HG03045 (cell line): ENCODE measurements at regions not wholly inside any gene's neighbourhood (a gene's known extent, or its start where the extent isn't known, plus 50 kb on each side); places are given as distances from the start of the nearest gene placed in this dataset.
"Not testable (repeated sequence)": the region's sequence is repeated elsewhere in the genome, so short reads cannot be mapped to it uniquely, and the experiment has no call there.

Experiments
- ATAC-seq: cut with Tn5 transposase; IDR thresholded peaks from one replicate; pipeline ENCODE4 v1.9.1; 2021; ENCODE audit warnings: mild to moderate bottlenecking, moderate library complexity; ENCODE audit not compliant: unreplicated experiment

DNA sequence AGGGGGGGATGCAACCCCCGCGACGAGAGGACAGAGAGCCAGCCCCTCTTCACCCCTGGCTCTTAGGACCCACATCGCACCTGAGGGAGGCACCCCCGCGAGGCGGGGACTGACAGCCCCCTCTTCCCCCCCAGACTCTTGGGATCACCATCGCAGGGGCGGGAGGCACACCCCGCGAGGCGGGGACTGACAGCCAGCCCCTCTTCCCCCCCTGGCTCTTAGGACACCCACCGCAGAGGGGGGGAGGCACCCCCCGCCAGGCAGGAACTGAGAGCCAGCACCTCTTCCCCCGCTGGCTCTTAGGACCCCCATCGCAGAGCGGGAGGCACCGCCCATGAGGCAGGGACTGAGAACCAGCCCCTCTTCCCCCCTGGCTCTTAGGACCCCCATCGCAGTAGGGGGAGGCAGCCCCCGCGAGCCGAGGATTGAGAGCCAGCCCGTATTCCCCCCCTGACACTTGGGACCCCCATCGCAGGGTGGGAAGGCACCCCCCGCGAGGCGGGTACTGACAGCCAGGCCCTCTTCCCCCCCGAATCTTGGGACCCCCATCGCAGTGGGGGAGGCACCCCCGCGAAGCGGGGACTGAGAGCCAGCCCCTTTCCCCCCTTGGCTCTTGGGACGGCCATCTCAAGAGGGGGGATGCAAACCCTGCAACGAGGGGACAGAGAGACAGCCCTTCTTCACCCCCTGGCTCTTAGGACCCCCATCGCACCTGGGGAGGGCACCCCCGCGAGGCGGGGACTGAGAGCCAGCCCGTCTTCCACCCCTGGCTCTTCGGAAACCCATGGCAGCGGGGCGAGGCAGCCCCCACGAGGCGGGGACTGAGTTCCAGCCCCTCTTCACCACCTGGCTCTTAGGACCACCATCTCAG lies 2425.1 kb upstream of the PCDH20 start:
- ATAC-seq = no peak

DNA sequence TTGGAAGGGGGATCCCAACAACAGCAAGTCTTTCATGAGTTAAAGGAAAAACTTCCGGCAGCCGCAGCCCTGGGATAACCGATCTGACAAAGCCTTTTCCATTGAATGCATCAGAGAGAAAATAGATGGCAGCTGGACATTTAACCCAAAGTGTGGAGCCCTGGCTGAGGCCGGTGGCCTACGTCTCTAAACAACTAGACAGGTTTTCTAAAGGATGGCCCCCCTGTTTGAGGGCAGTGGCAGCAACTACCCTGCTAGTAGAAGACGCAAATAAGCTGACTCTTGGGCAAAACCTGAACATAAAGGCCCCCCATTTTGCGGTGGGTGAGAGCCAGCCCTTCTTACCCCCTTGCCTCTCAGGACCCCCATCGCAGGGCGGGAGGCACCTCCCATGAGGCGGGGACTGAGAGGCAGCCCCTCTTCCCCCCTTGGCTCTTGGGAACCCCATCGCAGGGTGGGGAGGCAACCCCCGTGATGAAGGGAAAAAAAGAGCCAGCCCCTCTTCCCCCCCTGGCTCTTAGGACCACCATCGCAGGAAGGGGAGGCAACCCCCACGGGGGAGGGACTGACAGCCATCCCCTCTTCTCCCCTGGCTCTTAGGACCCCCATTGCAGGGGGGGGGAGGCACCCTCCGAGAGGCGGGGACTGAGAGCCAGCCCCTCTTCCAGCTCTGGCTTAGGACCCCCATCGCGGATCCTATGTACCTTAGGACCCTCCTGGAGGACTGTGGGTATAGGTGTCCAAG lies 2422.9 kb upstream of the PCDH20 start:
- no peak for ATAC-seq

DNA sequence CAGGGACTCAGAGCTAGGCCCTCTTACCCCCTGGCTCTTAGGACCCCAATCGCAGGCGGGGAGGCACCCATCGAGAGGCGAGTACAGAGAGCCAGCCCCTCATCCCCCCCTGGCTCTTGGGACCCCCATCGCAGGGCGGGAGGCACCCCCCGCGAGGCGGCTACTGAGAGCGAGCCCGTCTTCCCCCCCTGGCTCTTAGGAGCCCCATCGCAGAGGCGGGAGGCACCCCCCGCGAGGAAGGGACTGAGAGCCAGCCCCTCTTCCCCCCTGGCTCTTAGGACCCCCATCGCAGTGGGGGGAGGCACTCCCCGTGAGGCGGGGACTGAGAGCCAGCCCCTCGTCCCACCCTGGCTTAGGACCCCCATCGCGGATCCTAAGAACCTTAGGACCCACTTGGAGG lies 2422.1 kb upstream of the PCDH20 start:
- ATAC-seq = not testable (repeated sequence)

DNA sequence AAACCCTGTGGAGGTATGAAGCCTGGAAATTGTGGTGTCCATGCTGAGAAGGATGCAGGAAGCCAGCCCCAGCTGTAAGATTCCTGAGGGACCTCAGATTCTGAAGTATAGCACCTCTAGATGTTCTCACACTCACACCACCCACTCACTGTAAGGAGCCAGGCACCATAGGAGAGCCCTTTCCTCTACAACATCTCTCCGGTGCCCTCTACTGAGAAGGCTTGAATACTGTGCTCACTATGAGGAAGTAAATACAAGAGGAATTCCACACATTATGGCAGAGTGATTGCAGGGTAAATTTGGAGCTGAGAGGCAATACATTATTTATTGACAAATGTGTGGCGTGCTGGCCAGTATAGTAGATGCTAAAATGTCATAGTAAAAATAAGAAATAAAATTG lies 2414.0 kb upstream of the PCDH20 start:
- not testable (repeated sequence) for ATAC-seq

DNA sequence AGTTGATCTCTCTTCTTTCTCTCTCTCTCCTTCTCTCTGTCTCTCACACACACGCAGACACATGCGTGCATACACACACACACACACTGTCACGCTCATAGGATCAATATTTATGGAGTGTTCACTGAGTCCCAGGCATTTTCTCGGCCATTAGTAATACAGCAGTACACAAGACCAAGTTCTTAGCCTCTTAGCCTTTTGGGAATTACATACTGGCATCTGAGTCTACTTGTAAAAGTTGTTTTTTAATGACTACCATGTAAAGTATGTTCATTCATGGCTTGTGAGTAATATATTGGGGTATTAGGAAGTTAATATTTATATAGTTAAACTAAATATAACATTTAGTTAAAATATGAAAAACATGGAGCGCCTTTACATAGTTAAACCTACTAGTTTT lies 2406.1 kb upstream of the PCDH20 start:
- ATAC-seq = not testable (repeated sequence)

DNA sequence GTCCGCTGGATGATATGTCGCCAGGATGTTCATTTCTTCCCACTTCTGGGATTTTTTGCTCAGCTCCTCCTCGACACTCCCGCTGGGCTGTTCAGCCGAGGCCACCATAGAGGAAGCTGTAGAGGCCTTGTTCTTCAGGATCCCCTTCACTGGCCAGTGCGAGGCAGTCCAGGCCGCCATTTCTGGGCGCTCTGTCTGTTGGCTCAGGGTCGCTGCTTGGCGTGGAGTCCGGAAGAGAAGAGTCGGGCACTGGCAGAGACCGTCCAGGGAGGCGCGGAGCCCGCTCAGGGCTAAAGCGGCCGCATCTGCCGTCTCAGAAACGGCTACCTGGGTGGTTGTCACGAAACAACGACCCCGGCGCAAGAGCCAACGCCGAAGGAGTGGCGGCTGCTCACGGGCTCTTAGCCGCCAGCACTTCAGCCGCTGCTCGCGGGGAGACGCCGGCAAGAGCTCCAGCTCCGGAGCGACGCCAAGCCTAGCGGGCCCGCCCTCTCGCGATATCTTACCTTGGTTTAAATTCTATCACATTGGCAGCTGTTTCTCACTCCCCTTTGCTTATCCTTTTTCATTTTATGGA lies 2395.9 kb upstream of the PCDH20 start:
- not testable (repeated sequence) for ATAC-seq

DNA sequence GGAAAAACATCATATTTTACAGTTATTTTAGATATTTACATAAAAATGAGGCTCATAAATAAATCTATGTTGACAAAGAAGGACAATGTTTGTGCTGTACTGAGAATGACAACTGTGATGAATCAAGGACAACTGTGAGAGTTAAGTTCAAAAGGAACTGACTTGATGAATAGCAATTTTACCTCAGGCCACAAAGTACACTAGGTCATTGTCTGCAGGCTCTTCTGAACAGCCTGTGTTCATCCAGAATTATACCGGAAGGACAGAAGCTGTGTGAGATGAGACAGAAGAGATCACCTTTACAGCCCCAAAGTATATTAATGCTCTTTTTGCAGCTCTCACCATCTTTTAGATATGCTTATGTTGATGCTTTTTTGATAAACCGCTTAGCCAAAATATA lies 2375.5 kb upstream of the PCDH20 start:
- ATAC-seq = not testable (repeated sequence)

DNA sequence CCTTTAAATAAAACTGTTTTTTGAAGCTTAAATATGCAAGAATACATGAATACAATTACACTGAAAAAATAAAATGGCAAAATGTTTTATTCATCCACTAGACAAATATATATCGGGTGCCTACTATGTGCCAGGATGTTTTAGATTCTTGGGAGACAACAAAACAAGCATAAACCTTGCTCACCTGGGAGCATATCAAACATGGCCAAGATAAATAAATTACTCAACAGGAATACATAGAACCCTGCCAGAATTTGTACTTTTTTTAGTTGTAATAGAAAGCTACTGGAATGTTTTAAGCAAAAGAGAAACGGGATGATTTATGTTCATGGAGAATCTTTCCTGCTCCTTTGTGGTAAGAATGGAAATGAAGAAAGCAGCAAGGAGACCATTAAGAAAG lies 2358.5 kb upstream of the PCDH20 start:
- no peak for ATAC-seq

DNA sequence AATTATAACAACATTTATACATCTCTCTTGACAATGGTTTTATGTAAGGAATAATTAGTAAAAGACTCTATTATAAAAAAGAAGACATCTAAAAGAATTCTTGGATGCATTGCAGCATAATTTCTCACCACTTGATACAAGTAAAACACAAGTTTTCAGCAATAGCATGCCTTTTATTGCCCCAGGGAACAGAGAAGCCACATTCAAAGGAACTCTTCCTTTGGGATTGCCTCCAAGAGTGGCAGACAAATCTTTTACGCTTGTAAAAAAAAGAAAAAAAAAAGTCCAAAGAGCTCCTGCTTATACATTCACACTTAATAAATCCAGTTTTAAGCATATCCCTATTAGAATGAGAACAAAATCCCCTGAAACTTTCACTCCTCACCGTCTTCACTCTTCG lies 2357.8 kb upstream of the PCDH20 start:
- ATAC-seq = no peak

DNA sequence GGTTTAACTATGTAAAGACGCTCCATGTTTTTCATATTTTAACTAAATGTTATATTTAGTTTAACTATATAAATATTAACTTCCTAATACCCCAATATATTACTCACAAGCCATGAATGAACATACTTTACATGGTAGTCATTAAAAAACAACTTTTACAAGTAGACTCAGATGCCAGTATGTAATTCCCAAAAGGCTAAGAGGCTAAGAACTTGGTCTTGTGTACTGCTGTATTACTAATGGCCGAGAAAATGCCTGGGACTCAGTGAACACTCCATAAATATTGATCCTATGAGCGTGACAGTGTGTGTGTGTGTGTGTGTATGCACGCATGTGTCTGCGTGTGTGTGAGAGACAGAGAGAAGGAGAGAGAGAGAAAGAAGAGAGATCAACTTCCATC lies 2342.0 kb upstream of the PCDH20 start:
- ATAC-seq = not testable (repeated sequence)

DNA sequence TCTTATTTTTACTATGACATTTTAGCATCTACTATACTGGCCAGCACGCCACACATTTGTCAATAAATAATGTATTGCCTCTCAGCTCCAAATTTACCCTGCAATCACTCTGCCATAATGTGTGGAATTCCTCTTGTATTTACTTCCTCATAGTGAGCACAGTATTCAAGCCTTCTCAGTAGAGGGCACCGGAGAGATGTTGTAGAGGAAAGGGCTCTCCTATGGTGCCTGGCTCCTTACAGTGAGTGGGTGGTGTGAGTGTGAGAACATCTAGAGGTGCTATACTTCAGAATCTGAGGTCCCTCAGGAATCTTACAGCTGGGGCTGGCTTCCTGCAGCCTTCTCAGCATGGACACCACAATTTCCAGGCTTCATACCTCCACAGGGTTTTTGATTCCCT lies 2334.2 kb upstream of the PCDH20 start:
- not testable (repeated sequence) for ATAC-seq

DNA sequence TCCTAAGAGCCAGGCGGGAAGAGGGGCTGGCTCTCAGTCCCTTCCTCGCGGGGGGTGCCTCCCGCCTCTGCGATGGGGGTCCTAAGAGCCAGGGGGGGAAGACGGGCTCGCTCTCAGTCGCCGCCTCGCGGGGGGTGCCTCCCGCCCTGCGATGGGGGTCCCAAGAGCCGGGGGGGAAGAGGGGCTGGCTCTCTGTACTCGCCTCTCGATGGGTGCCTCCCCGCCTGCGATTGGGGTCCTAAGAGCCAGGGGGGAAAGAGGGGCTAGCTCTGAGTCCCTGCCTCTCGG lies 2326.1 kb upstream of the PCDH20 start:
- ATAC-seq = not testable (repeated sequence)

DNA sequence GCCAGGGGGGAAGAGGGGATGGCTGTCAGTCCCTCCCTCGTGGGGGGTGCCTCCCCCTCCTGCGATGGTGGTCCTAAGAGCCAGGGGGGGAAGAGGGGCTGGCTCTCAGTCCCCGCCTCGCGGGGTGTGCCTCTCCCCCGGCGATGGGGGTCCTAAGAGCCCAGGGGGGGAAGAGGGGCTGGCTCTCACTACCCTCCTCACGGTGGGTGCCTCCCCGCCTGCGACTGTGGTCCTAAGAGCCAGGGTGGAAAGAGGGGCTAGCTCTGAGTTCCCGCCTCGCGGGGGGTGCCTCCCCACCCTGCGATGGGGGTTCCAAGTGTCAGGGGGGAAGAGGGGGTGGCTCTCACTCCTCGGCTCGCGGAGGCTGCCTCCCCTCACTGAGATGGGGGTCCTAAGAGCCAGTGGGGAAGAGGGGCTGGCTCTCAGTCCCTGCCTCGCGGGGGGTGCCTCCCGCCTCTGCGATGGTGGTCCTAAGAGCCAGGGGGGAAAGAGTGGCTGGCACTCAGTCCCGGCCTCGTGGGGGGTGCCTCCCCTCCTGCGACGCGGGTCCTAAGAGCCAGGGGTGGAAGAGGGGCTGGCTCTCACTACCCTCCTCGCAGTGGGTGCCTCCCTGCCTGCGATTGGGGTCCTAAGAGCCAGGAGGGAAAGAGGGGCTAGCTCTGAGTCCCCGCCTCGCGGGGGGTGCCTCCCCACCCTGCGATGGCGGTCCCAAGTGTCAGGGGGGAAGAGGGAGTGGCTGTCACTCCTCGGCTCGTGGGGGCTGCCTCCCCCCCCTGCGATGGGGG lies 2325.6 kb upstream of the PCDH20 start:
- ATAC-seq = no peak

DNA sequence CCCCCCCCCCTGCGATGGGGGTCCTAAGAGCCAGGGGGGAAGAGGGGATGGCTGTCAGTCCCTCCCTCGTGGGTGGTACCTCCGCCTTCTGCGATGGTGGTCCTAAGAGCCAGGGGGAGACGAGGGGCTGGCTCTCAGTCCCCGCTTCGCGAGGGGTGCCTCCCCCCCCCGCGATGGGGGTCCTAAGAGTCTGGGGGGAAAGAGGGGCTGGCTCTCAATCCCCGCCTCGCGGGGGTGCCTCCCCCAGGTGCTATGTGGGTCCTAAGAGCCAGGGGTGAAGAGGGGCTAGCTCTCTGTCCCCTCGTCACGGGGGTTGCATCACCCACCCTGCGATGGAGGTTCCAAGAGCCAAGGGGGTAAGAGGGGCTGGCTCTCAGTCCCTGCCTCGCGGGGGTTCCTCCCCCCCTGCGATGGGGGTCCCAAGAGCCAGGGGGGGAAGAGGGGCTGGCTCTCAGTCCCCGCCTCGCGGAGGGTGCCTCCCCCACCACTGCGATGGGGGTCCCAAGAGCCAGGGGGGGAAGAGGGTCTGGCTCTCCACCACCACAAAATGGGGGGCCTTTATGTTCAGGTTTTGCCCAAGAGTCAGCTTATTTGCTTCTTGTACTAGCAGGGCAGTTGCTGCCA lies 2323.6 kb upstream of the PCDH20 start:
- not testable (repeated sequence) for ATAC-seq

DNA sequence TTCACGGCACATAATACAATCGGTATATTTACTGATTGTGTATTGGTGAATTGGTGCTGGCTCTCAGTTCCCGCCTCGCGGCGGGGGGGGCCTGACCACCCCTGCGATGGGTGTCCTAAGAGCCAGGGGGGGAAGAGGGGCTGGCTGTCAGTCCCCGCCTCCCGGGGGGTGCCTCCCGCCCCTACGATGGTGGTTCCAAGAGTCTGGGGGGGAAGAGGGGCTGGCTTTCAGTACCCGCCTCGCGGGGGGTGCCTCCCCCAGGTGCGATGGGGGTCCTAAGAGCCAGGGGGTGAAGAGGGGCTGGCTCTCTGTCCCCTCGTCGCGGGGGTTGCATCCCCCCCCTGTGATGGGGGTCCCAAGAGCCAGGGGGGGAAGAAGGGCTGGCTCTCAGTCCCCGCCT lies 2321.8 kb upstream of the PCDH20 start:
- no peak for ATAC-seq

DNA sequence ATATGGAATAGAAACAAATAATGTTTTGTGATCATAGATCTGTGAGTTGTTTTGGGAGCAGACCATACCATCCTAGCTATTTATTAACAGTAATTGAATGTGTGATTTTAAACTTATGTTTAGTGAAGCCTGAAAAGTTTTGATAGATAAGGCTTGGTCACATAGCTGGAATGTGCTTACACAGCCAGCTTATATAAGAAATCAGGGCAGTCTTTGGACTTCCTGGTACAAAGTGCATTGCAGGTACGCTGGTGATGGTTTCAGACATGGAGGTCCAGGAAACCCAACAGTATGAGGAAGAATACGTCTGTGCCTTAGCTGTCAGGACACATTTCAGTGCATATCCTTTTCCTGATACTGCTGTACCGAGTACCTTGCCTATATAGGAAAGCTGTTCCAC lies 2316.2 kb upstream of the PCDH20 start:
- ATAC-seq = no peak

DNA sequence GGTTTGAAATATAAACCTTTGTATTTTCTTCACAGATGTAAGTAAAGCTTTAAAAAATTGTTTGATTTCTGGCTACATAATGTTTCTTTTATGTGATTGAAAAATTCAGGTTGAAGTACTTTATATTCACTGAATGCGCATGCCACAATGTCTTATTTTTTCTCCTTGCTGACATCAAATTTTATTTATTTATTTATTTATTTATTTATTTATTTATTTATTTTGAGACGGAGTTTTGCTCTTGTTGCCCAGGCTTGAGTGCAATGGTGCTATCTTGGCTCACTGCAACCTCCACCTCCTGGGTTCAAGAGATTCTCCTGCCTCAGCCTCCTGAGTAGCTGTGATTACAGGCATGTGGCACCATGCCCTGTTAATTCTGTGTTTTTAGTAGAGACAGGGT lies 2296.5 kb upstream of the PCDH20 start:
- not testable (repeated sequence) for ATAC-seq

DNA sequence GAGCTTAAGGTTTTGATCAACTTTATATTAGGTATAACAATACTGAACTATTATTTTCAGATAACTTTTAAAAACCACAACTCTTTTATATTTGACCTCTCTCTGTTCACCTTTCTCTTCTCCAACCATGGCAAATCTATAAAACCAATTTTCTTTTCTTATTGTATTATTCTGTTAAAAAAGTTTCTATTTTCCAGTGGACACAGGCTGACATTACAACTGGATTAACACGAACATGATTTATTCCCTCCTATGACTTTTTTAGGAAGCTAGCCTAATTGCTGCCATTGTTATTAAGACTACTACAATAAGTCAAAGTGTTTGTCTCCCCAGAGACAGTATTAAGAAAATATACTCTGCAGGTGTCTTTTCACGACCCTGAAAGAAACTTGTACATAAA lies 2291.1 kb upstream of the PCDH20 start:
- no peak for ATAC-seq

DNA sequence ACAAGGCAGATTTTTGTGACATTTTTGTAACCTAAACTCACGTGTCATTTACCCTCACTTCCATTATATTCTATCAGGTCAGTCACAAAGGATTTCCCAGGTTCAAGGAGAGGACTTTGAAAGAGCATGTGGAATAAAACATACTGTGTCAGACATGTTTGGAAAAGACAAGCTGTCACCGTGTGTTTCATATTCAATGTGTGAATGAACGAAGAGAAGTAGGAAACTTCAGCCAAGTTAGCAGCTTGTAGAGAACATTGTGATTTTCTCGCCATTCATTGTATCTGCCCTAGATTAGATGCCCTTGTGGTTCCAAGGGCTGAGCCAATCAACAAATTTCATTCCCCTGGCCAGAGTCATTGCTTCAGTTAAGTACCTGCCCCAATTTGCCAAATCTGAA lies 2288.9 kb upstream of the PCDH20 start:
- ATAC-seq = no peak

DNA sequence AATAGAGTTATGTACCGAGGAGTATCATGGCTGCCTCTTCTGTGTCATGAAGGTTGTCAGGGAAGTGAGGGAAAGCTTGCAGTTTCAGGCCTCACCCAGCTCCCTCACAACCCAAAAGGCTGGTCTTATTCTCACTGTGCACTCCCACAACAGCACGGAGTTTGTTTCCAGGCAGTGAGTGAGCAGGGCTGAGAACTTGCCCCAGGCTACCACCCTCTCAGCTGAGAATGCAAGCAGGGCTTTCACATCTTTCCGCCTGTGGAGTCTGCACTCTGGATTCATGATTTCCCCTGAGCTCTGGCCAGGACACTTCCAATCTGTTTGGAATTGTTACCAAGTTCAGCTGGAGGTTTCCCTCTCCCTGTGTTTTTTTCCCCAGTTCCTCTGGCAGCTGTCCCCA lies 2284.7 kb upstream of the PCDH20 start:
- no peak for ATAC-seq

DNA sequence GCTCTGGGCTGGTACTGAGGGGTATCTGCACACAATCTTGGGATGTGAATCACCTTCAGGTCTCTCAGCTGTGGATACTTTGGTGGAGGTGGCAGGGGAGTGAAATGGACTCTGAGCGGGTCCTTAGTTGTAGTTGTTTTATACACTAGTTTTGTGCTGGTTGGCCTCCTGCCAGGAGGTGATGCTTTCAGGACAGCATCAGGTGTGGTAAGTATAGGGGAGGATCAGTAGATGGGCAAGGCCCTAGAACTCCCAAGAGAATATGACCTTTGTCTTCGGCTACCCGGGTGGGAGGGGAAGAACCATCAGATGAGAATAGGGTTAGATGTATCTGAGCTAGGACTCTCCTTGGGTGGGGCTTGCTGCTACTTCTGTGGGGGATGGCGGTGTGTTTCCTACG lies 2284.3 kb upstream of the PCDH20 start:
- no peak for ATAC-seq
